GM11168 (cell line): ENCODE measurements at regions not wholly inside any gene's neighbourhood (a gene's known extent, or its start where the extent isn't known, plus 50 kb on each side); places are given as distances from the start of the nearest gene placed in this dataset.
"Not testable (repeated sequence)": the region's sequence is repeated elsewhere in the genome, so short reads cannot be mapped to it uniquely, and the experiment has no call there.

ENCODE experiments used
- in situ Hi-C: fragments of 300-500 bp; cut with MboI; formaldehyde crosslinking; loops from one replicate; pipeline ENCODE4 v1.12.0; 2022; ENCODE audit warnings: low sequenced_read_pairs; ENCODE audit not compliant: unreplicated experiment

- in situ Hi-C loops: no loop called here
These were observed 1163.8 kb downstream of the TAF11L14 start for GRCh38 chr5:18798058-18798457.

GRCh38 chr5:18799482-18800128 lies 1165.3 kb downstream of the TAF11L14 start:
- in situ Hi-C loops: no loop called here

GRCh38 chr5:18800293-18801025 lies 1166.2 kb downstream of the TAF11L14 start:
- in situ Hi-C loops: no loop called here

GRCh38 chr5:18801413-18801812 lies 1167.2 kb downstream of the TAF11L14 start:
- in situ Hi-C loops: not testable (repeated sequence)

GRCh38 chr5:18802336-18802735 lies 1168.1 kb downstream of the TAF11L14 start:
- in situ Hi-C loops: no loop called here

- in situ Hi-C loops: no loop called here
These were observed 1171.1 kb downstream of the TAF11L14 start for GRCh38 chr5:18805376-18805775.

GRCh38 chr5:18807256-18808149 lies 1173.2 kb downstream of the TAF11L14 start:
- in situ Hi-C loops: no loop called here

GRCh38 chr5:18811661-18812060 lies 1176.3 kb downstream of the CDH18 start:
- in situ Hi-C loops: no loop called here

GRCh38 chr5:18828351-18828750 lies 1159.6 kb downstream of the CDH18 start:
- in situ Hi-C loops: no loop called here

- in situ Hi-C loops: no loop called here
These were observed 1158.5 kb downstream of the CDH18 start for GRCh38 chr5:18829539-18829938.

GRCh38 chr5:18850216-18850615 lies 1137.8 kb downstream of the CDH18 start:
- in situ Hi-C loops: no loop called here

GRCh38 chr5:18872978-18873377 lies 1115.0 kb downstream of the CDH18 start:
- in situ Hi-C loops: no loop called here

- in situ Hi-C loops: no loop called here
These were observed 1111.4 kb downstream of the CDH18 start for GRCh38 chr5:18876565-18876964.

- in situ Hi-C loops: no loop called here
These were observed 1106.4 kb downstream of the CDH18 start for GRCh38 chr5:18881615-18882014.

GRCh38 chr5:18882154-18882553 lies 1105.8 kb downstream of the CDH18 start:
- in situ Hi-C loops: no loop called here

GRCh38 chr5:18888821-18889220 lies 1099.2 kb downstream of the CDH18 start:
- in situ Hi-C loops: no loop called here

GRCh38 chr5:18900644-18901043 lies 1087.4 kb downstream of the CDH18 start:
- in situ Hi-C loops: no loop called here

- in situ Hi-C loops: no loop called here
These were observed 1067.0 kb downstream of the CDH18 start for GRCh38 chr5:18920966-18921365.

- in situ Hi-C loops: no loop called here
These were observed 1055.9 kb downstream of the CDH18 start for GRCh38 chr5:18932081-18932480.

GRCh38 chr5:18944771-18945170 lies 1043.2 kb downstream of the CDH18 start:
- in situ Hi-C loops: no loop called here

GRCh38 chr5:18954239-18954638 lies 1033.8 kb downstream of the CDH18 start:
- in situ Hi-C loops: no loop called here
